GM12801 (cell line): ENCODE measurements at regions not wholly inside any gene's neighbourhood (a gene's known extent, or its start where the extent isn't known, plus 50 kb on each side); places are given as distances from the start of the nearest gene placed in this dataset.

Source experiments
- CTCF ChIP-seq: IDR thresholded peaks from one replicate; pipeline ENCODE4 v1.5.1; 2011; ENCODE audit warnings: control low read depth; ENCODE audit not compliant: insufficient read length; ENCODE audit errors: extremely low read depth

- TF ChIP-seq CTCF: no peak
These were observed 73.0 kb upstream of the BTBD3 start for GRCh38 chr20:11844691-11845090.

GRCh38 chr20:11845340-11845739 is 72.4 kb upstream of the BTBD3 start:
- TF ChIP-seq CTCF: no peak

- no peak for TF ChIP-seq CTCF
These were observed 71.6 kb upstream of the BTBD3 start for GRCh38 chr20:11846131-11846530.

GRCh38 chr20:11847827-11848226 is 69.9 kb upstream of the BTBD3 start:
- no peak for TF ChIP-seq CTCF

GRCh38 chr20:11849270-11849915 is 68.3 kb upstream of the BTBD3 start:
- no peak for TF ChIP-seq CTCF

GRCh38 chr20:11849976-11850670 is 67.6 kb upstream of the BTBD3 start:
- TF ChIP-seq CTCF: no peak

- no peak for TF ChIP-seq CTCF
These were observed 66.8 kb upstream of the BTBD3 start for GRCh38 chr20:11850901-11851300.
